Kidney epithelial cell (primary cell): ENCODE measurements at regions not wholly inside any gene's neighbourhood (a gene's known extent, or its start where the extent isn't known, plus 50 kb on each side); places are given as distances from the start of the nearest gene placed in this dataset.

Source experiments
- DNase-seq: peaks from one replicate; pipeline ENCODE4 v3.0.0-alpha.2; 2010; ENCODE audit warnings: low read depth
- H3K27me3 ChIP-seq: 2 replicates; pipeline ENCODE4 v1.6.0; 2011; ENCODE audit warnings: low read length; ENCODE audit not compliant: control insufficient read depth, insufficient read depth
- H3K36me3 ChIP-seq: 2 replicates; pipeline ENCODE4 v1.5.1; 2011; ENCODE audit warnings: low read length; ENCODE audit not compliant: control insufficient read depth, insufficient read depth
- H3K4me3 ChIP-seq: 2 replicates; pipeline ENCODE4 v1.5.1; 2011; ENCODE audit warnings: low read depth, mild to moderate bottlenecking, control low read depth, low read length
- CTCF ChIP-seq: IDR thresholded peaks from 2 replicates; pipeline ENCODE4 v1.5.1; 2011; ENCODE audit warnings: mild to moderate bottlenecking, moderate library complexity, low read length, control low read depth, inconsistent platforms; ENCODE audit not compliant: insufficient read depth, poor library complexity, severe bottlenecking

GRCh38 chr6:3540253-3540820, 83.5 kb upstream of the SLC22A23 start:
- TF ChIP-seq CTCF: no peak
- no peak for DNase-seq
- H3K36me3 ChIP-seq: no peaks in the 10 kb centered on the region
- H3K27me3 ChIP-seq: no peaks in the 10 kb centered on the region
- no peak overlapping the region for H3K4me3 ChIP-seq

- DNase-seq: no peak
- no peak overlapping the region for H3K4me3 ChIP-seq
Measured at GRCh38 chr6:3538536-3538935, 81.7 kb upstream of the SLC22A23 start.

GRCh38 chr6:3536901-3537300, 80.1 kb upstream of the SLC22A23 start:
- no peak overlapping the region for H3K4me3 ChIP-seq
- no peaks in the 10 kb centered on the region for H3K36me3 ChIP-seq
- H3K27me3 ChIP-seq: peaks cover 5% of the 10 kb centered on the region
- no peak for TF ChIP-seq CTCF
- no peak for DNase-seq

More at GRCh38 chr6:3538536-3538935, 81.7 kb upstream of the SLC22A23 start:
- Histone ChIP-seq H3K27me3 (peaks cover 2% of the 10 kb centered on the region), H3K36me3 (no peaks in the 10 kb centered on the region)
- no peak for TF ChIP-seq CTCF

GRCh38 chr6:3535776-3536435, 79.1 kb upstream of the SLC22A23 start:
- H3K36me3 ChIP-seq: no peaks in the 10 kb centered on the region

GRCh38 chr6:3535033-3535775, 78.4 kb upstream of the SLC22A23 start:
- no peak for TF ChIP-seq CTCF
- Histone ChIP-seq H3K27me3 (peaks cover 5% of the 10 kb centered on the region), H3K36me3 (no peaks in the 10 kb centered on the region), H3K4me3 (no peak overlapping the region)
- no peak for DNase-seq

More at GRCh38 chr6:3535776-3536435, 79.1 kb upstream of the SLC22A23 start:
- no peak for DNase-seq
- H3K4me3 ChIP-seq: no peak overlapping the region
- TF ChIP-seq CTCF: no peak
- H3K27me3 ChIP-seq: peaks cover 5% of the 10 kb centered on the region
